NB4 (cell line): ENCODE measurements at regions not wholly inside any gene's neighbourhood (a gene's known extent, or its start where the extent isn't known, plus 50 kb on each side); places are given as distances from the start of the nearest gene placed in this dataset.

Experiments used
- DNase-seq: peaks from one replicate; pipeline ENCODE4 v3.0.0; 2010; ENCODE audit warnings: low read depth
- H3K4me3 ChIP-seq: one replicate; pipeline ENCODE4 v1.5.1; 2011; ENCODE audit warnings: mild to moderate bottlenecking, low read depth, low read length, moderate library complexity
- CTCF ChIP-seq: IDR thresholded peaks from one replicate; pipeline ENCODE4 v1.5.1; 2012; ENCODE audit warnings: low read depth, low read length
- MAX ChIP-seq: IDR thresholded peaks from 2 replicates; pipeline ENCODE4 v1.6.1; 2011; ENCODE audit warnings: low read depth, low read length
- MYC ChIP-seq: IDR thresholded peaks from 2 replicates; pipeline ENCODE4 v1.6.1; 2011; ENCODE audit warnings: low read depth, low read length
- POLR2A ChIP-seq: IDR thresholded peaks from 2 replicates; pipeline ENCODE4 v1.6.1; 2011; ENCODE audit warnings: mild to moderate bottlenecking; ENCODE audit not compliant: insufficient read length; ENCODE audit errors: extremely low read depth

- DNase-seq = no peak
- TF ChIP-seq CTCF (no peak), MAX (no peak), MYC (no peak), POLR2A (no peak)
- H3K4me3 ChIP-seq = no peak overlapping the region
These were observed 500.7 kb downstream of the RIT2 start for GRCh38 chr18:42614619-42615293.

GRCh38 chr18:42617221-42617620 is 498.3 kb downstream of the RIT2 start:
- H3K4me3 ChIP-seq = no peak overlapping the region
- TF ChIP-seq MYC = no peak
- no peak for TF ChIP-seq POLR2A
- TF ChIP-seq MAX = no peak
- no peak for TF ChIP-seq CTCF
- no peak for DNase-seq

- DNase-seq = no peak
- no peak overlapping the region for H3K4me3 ChIP-seq
- TF ChIP-seq POLR2A = no peak
- TF ChIP-seq CTCF = no peak
- no peak for TF ChIP-seq MAX
- no peak for TF ChIP-seq MYC
These were observed 495.7 kb downstream of the RIT2 start for GRCh38 chr18:42619771-42620170.

GRCh38 chr18:42620657-42621056 is 494.8 kb downstream of the RIT2 start:
- TF ChIP-seq MYC (no peak), MAX (no peak), POLR2A (no peak), CTCF (no peak)
- DNase-seq = no peak
- H3K4me3 ChIP-seq = no peak overlapping the region

GRCh38 chr18:42623935-42624334 is 491.6 kb downstream of the RIT2 start:
- H3K4me3 ChIP-seq = no peak overlapping the region
- DNase-seq = no peak
- no peak for TF ChIP-seq MYC
- no peak for TF ChIP-seq MAX
- no peak for TF ChIP-seq POLR2A
- TF ChIP-seq CTCF = no peak
